ENCODE measurements at regions not wholly inside any gene's neighbourhood (a gene's known extent, or its start where the extent isn't known, plus 50 kb on each side); places are given as distances from the start of the nearest gene placed in this dataset.

GRCh38 chr5:8842971-8843551 lies 702.8 kb downstream of the SEMA5A start:
- peak overlapping the region; percentile 72 for H3K27ac ChIP-seq
- H3K27me3 ChIP-seq, result no peaks in the 10 kb centered on the region
- no peak for TF ChIP-seq CTCF (IDR thresholded peaks at IDR 0.05)
- TF ChIP-seq POLR2AphosphoS5 (IDR thresholded peaks at IDR 0.05; ENCODE audit: insufficient read depth in 1 of 2, low read depth in 1 of 2), result peak in 1 of 2 donors; percentile 41
- intact Hi-C loops (cut with DNase I), result no loop called here
- DNase-seq (ENCODE audit: extremely low spot score in 2 of 2), result no peak
- no peaks in the 10 kb centered on the region for H3K9me3 ChIP-seq
- H3K4me1 ChIP-seq, result no peaks in the 10 kb centered on the region
- no peak overlapping the region for H3K4me3 ChIP-seq
- H3K36me3 ChIP-seq, result no peaks in the 10 kb centered on the region

GRCh38 chr5:8843771-8844170 lies 702.1 kb downstream of the SEMA5A start:
- Histone ChIP-seq H3K36me3 (no peaks in the 10 kb centered on the region), H3K27ac (peak overlapping the region; percentile 72), H3K4me3 (no peak overlapping the region), H3K4me1 (no peaks in the 10 kb centered on the region), H3K9me3 (no peaks in the 10 kb centered on the region), H3K27me3 (no peaks in the 10 kb centered on the region)
- TF ChIP-seq CTCF (IDR thresholded peaks at IDR 0.05), result no peak
- peak in 1 of 2 donors; percentile 51 for TF ChIP-seq POLR2AphosphoS5 (IDR thresholded peaks at IDR 0.05; ENCODE audit: insufficient read depth in 1 of 2, low read depth in 1 of 2)
- intact Hi-C loops (cut with DNase I), result no loop called here
- no peak for DNase-seq (ENCODE audit: extremely low spot score in 2 of 2)

- no peaks in the 10 kb centered on the region for H3K4me1 ChIP-seq
- no peak for TF ChIP-seq POLR2AphosphoS5 (IDR thresholded peaks at IDR 0.05; ENCODE audit: insufficient read depth in 1 of 2, low read depth in 1 of 2)
- no peak for TF ChIP-seq CTCF (IDR thresholded peaks at IDR 0.05)
- no peak for TF ChIP-seq POLR2A (IDR thresholded peaks at IDR 0.05)
- DNase-seq (ENCODE audit: extremely low spot score in 2 of 2), result no peak
- H3K4me3 ChIP-seq, result no peak overlapping the region
- H3K9me3 ChIP-seq, result no peaks in the 10 kb centered on the region
- no peaks in the 10 kb centered on the region for H3K27me3 ChIP-seq
- no peaks in the 10 kb centered on the region for H3K36me3 ChIP-seq
- peak overlapping the region; percentile 72 for H3K27ac ChIP-seq
- intact Hi-C loops (cut with DNase I), result no loop called here
These were observed 701.7 kb downstream of the SEMA5A start for GRCh38 chr5:8844206-8844605.

- Histone ChIP-seq H3K27ac (peak overlapping the region; percentile 72), H3K4me3 (no peak overlapping the region), H3K9me3 (no peaks in the 10 kb centered on the region), H3K27me3 (no peaks in the 10 kb centered on the region), H3K36me3 (no peaks in the 10 kb centered on the region), H3K4me1 (no peaks in the 10 kb centered on the region)
- no peak for DNase-seq (ENCODE audit: extremely low spot score in 2 of 2)
- TF ChIP-seq POLR2AphosphoS5 (IDR thresholded peaks at IDR 0.05; ENCODE audit: insufficient read depth in 1 of 2, low read depth in 1 of 2) (no peak), CTCF (IDR thresholded peaks at IDR 0.05) (no peak), POLR2A (IDR thresholded peaks at IDR 0.05) (no peak)
- intact Hi-C loops (cut with DNase I), result no loop called here
These were observed 701.0 kb downstream of the SEMA5A start for GRCh38 chr5:8844847-8845246.

- no peak for TF ChIP-seq POLR2AphosphoS5 (IDR thresholded peaks at IDR 0.05; ENCODE audit: insufficient read depth in 1 of 2, low read depth in 1 of 2)
- no peak for TF ChIP-seq POLR2A (IDR thresholded peaks at IDR 0.05)
- TF ChIP-seq CTCF (IDR thresholded peaks at IDR 0.05), result no peak
- Histone ChIP-seq H3K27ac (peak overlapping the region; percentile 72), H3K36me3 (no peaks in the 10 kb centered on the region), H3K9me3 (no peaks in the 10 kb centered on the region), H3K4me3 (no peak overlapping the region), H3K27me3 (no peaks in the 10 kb centered on the region), H3K4me1 (no peaks in the 10 kb centered on the region)
- intact Hi-C loops (cut with DNase I), result no loop called here
- DNase-seq (ENCODE audit: extremely low spot score in 2 of 2), result no peak
These were observed 700.6 kb downstream of the SEMA5A start for GRCh38 chr5:8845296-8845695.
